Lower leg skin (tissue), 3 donors: ENCODE measurements at regions not wholly inside any gene's neighbourhood (a gene's known extent, or its start where the extent isn't known, plus 50 kb on each side); places are given as distances from the start of the nearest gene placed in this dataset.

Experiments used
- POLR2A ChIP-seq, 2 donors: fragments of 450-650 bp; IDR thresholded peaks; one replicate each; pipeline ENCODE4 v1.6.1; 2016 to 2017; ENCODE audit warnings: antibody characterized with exemption in 2 of 2, mild to moderate bottlenecking in 1 of 2, moderate library complexity in 1 of 2
- TF ChIP-seq, protein P1 (sequence below), 3 donors: fragments of 450-650 bp; IDR thresholded peaks; one replicate each; pipeline ENCODE4 v1.5.1; 2016; ENCODE audit warnings: antibody characterized with exemption in 3 of 3, mild to moderate bottlenecking in 3 of 3, moderate library complexity in 2 of 3

GRCh38 chr14:98301681-98302080, 970.3 kb downstream of the BCL11B start:
- TF ChIP-seq, protein P1, sequence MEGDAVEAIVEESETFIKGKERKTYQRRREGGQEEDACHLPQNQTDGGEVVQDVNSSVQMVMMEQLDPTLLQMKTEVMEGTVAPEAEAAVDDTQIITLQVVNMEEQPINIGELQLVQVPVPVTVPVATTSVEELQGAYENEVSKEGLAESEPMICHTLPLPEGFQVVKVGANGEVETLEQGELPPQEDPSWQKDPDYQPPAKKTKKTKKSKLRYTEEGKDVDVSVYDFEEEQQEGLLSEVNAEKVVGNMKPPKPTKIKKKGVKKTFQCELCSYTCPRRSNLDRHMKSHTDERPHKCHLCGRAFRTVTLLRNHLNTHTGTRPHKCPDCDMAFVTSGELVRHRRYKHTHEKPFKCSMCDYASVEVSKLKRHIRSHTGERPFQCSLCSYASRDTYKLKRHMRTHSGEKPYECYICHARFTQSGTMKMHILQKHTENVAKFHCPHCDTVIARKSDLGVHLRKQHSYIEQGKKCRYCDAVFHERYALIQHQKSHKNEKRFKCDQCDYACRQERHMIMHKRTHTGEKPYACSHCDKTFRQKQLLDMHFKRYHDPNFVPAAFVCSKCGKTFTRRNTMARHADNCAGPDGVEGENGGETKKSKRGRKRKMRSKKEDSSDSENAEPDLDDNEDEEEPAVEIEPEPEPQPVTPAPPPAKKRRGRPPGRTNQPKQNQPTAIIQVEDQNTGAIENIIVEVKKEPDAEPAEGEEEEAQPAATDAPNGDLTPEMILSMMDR (IDR thresholded peaks at IDR 0.05), result no peak
- TF ChIP-seq POLR2A (IDR thresholded peaks at IDR 0.05), result no peak
